ENCODE measurements at regions not wholly inside any gene's neighbourhood (a gene's known extent, or its start where the extent isn't known, plus 50 kb on each side); places are given as distances from the start of the nearest gene placed in this dataset.

GRCh38 chr18:8974279-8974678, 128.2 kb upstream of the NDUFV2 start:
- TF ChIP-seq, protein P1, sequence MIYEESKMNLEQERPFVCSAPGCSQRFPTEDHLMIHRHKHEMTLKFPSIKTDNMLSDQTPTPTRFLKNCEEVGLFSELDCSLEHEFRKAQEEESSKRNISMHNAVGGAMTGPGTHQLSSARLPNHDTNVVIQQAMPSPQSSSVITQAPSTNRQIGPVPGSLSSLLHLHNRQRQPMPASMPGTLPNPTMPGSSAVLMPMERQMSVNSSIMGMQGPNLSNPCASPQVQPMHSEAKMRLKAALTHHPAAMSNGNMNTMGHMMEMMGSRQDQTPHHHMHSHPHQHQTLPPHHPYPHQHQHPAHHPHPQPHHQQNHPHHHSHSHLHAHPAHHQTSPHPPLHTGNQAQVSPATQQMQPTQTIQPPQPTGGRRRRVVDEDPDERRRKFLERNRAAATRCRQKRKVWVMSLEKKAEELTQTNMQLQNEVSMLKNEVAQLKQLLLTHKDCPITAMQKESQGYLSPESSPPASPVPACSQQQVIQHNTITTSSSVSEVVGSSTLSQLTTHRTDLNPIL (CRISPR knock-in tag; IDR thresholded peaks at IDR 0.05; ENCODE audit: low read depth), result no peak
- TF ChIP-seq TSHZ2 (CRISPR knock-in tag; IDR thresholded peaks at IDR 0.05) (no peak), ZFP30 (CRISPR knock-in tag; IDR thresholded peaks at IDR 0.05) (no peak), OSR1 (CRISPR knock-in tag; IDR thresholded peaks at IDR 0.05) (no peak)
- ATAC-seq, result no peak

DNA sequence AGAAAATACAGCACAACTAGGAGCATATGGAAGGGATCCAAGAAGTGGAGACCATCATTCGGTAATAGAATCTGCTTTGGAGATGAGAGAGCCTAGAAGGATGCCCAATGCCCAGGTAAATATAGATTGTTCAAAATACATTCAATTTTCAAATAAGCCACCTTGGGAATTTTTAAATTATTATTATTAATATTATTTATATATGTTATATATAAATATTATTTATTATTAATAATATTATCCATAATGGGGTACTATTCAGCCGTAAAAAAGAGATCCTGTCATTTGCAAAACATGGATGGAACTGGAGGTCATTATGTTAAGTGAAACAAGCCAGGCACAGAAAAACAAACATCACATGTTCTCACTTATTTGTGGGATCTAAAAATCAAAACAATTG, 127.8 kb upstream of the NDUFV2 start:
- no peak for TF ChIP-seq TOX (CRISPR knock-in tag; IDR thresholded peaks at IDR 0.05; ENCODE audit: borderline replicate concordance)
- no peak for TF ChIP-seq ZNF70 (CRISPR knock-in tag; IDR thresholded peaks at IDR 0.05)
- no peak for ATAC-seq

DNA sequence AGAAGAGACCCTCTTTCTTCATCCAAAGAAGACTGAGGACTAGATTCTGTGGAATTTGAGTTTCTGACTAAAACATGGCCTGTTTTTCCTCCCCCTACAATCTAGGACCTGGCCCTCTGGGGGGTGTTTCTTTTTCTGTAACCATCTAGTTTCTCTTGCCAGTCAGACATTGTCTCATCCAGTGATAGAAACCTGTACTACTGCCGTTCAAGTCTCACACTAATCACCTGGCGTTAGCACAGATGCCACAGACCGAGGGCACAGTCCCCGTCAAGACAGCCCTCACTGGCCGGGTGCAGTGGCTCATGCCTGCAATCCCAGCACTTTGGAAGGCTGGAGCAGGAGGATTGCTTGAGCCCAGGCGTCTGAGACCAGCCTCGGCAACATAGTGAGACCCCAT, 126.9 kb upstream of the NDUFV2 start:
- ATAC-seq, result no peak
- TF ChIP-seq GLIS3 (CRISPR knock-in tag; IDR thresholded peaks at IDR 0.05) (no peak), RARB (CRISPR knock-in tag; IDR thresholded peaks at IDR 0.05) (no peak), SNAI2 (CRISPR knock-in tag; IDR thresholded peaks at IDR 0.05) (no peak), TCF4 (CRISPR knock-in tag; IDR thresholded peaks at IDR 0.05; ENCODE audit: borderline replicate concordance) (no peak), ISL1 (CRISPR knock-in tag; IDR thresholded peaks at IDR 0.05) (no peak), ESRRG (CRISPR knock-in tag; IDR thresholded peaks at IDR 0.05) (no peak), CSDC2 (CRISPR knock-in tag; IDR thresholded peaks at IDR 0.05) (no peak), ZFP30 (CRISPR knock-in tag; IDR thresholded peaks at IDR 0.05) (no peak), ZNF565 (CRISPR knock-in tag; conservative IDR thresholded peaks at IDR 0.05; ENCODE audit: low read depth) (no peak), TOX (CRISPR knock-in tag; IDR thresholded peaks at IDR 0.05; ENCODE audit: borderline replicate concordance) (no peak), PPARA (CRISPR knock-in tag; IDR thresholded peaks at IDR 0.05; ENCODE audit: borderline replicate concordance) (no peak), BACH2 (CRISPR knock-in tag; IDR thresholded peaks at IDR 0.05; ENCODE audit: borderline replicate concordance) (no peak), TSHZ2 (CRISPR knock-in tag; IDR thresholded peaks at IDR 0.05) (no peak), ZNF8 (CRISPR knock-in tag; IDR thresholded peaks at IDR 0.05) (no peak), ARNTL (CRISPR knock-in tag; IDR thresholded peaks at IDR 0.05; ENCODE audit: borderline replicate concordance, low read depth) (no peak), ZNF70 (CRISPR knock-in tag; IDR thresholded peaks at IDR 0.05) (no peak)
- TF ChIP-seq, protein P2, sequence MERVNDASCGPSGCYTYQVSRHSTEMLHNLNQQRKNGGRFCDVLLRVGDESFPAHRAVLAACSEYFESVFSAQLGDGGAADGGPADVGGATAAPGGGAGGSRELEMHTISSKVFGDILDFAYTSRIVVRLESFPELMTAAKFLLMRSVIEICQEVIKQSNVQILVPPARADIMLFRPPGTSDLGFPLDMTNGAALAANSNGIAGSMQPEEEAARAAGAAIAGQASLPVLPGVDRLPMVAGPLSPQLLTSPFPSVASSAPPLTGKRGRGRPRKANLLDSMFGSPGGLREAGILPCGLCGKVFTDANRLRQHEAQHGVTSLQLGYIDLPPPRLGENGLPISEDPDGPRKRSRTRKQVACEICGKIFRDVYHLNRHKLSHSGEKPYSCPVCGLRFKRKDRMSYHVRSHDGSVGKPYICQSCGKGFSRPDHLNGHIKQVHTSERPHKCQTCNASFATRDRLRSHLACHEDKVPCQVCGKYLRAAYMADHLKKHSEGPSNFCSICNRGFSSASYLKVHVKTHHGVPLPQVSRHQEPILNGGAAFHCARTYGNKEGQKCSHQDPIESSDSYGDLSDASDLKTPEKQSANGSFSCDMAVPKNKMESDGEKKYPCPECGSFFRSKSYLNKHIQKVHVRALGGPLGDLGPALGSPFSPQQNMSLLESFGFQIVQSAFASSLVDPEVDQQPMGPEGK (CRISPR knock-in tag; IDR thresholded peaks at IDR 0.05; ENCODE audit: borderline replicate concordance), result no peak
- TF ChIP-seq, protein P3, sequence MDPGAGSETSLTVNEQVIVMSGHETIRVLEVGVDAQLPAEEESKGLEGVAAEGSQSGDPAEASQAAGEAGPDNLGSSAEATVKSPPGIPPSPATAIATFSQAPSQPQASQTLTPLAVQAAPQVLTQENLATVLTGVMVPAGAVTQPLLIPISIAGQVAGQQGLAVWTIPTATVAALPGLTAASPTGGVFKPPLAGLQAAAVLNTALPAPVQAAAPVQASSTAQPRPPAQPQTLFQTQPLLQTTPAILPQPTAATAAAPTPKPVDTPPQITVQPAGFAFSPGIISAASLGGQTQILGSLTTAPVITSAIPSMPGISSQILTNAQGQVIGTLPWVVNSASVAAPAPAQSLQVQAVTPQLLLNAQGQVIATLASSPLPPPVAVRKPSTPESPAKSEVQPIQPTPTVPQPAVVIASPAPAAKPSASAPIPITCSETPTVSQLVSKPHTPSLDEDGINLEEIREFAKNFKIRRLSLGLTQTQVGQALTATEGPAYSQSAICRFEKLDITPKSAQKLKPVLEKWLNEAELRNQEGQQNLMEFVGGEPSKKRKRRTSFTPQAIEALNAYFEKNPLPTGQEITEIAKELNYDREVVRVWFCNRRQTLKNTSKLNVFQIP (CRISPR knock-in tag; IDR thresholded peaks at IDR 0.05; ENCODE audit: borderline replicate concordance, low read depth), result no peak
- TF ChIP-seq, protein P4, sequence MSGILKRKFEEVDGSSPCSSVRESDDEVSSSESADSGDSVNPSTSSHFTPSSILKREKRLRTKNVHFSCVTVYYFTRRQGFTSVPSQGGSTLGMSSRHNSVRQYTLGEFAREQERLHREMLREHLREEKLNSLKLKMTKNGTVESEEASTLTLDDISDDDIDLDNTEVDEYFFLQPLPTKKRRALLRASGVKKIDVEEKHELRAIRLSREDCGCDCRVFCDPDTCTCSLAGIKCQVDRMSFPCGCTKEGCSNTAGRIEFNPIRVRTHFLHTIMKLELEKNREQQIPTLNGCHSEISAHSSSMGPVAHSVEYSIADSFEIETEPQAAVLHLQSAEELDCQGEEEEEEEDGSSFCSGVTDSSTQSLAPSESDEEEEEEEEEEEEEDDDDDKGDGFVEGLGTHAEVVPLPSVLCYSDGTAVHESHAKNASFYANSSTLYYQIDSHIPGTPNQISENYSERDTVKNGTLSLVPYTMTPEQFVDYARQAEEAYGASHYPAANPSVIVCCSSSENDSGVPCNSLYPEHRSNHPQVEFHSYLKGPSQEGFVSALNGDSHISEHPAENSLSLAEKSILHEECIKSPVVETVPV (CRISPR knock-in tag; IDR thresholded peaks at IDR 0.05), result no peak
- TF ChIP-seq, protein P1 (CRISPR knock-in tag; IDR thresholded peaks at IDR 0.05; ENCODE audit: low read depth), result no peak

Measured in SK-N-SH treated with all-trans-retinoic acid at 6 μM for 48 hours (cell line).